Stimulated activated effector memory CD8-positive, alpha-beta T cell treated with anti-CD3 and anti-CD28 coated beads, Interleukin-12 subunit alpha, Interleukin-12 subunit beta, amount 100 ng/mL, for 72 hours (primary cell): ENCODE measurements at regions not wholly inside any gene's neighbourhood (a gene's known extent, or its start where the extent isn't known, plus 50 kb on each side); places are given as distances from the start of the nearest gene placed in this dataset.
"Not testable (repeated sequence)": the region's sequence is repeated elsewhere in the genome, so short reads cannot be mapped to it uniquely, and the experiment has no call there.

Experiments
- ATAC-seq: fragments of 150-1000 bp; cut with Tn5 transposase; 2 replicates; pipeline ENCODE4 v1.10.0; 2021
- DNase-seq, 2 donors: peaks; one replicate each; pipeline ENCODE4 v3.0.0; 2021 to 2022; ENCODE audit warnings: low spot score in 2 of 2
- H3K27ac Mint-ChIP-seq: one replicate; pipeline ENCODE4 v1.8.0; 2022; ENCODE audit warnings: mild to moderate bottlenecking, mixed read lengths
- H3K36me3 Mint-ChIP-seq: one replicate; pipeline ENCODE4 v1.8.0; 2022; ENCODE audit warnings: mild to moderate bottlenecking, mixed read lengths
- H3K4me1 Mint-ChIP-seq: one replicate; pipeline ENCODE4 v1.8.0; 2022; ENCODE audit warnings: mixed read lengths
- H3K4me3 Mint-ChIP-seq: one replicate; pipeline ENCODE4 v1.8.0; 2022; ENCODE audit warnings: mild to moderate bottlenecking, mixed read lengths
- H3K9me3 Mint-ChIP-seq: one replicate; pipeline ENCODE4 v1.8.0; 2022; ENCODE audit warnings: mixed read lengths

GRCh38 chr11:86157797-86158378 is 86.7 kb upstream of the EED start:
- H3K9me3 Mint-ChIP-seq = no peaks in the 10 kb centered on the region
- H3K4me1 Mint-ChIP-seq = peaks cover 28% of the 10 kb centered on the region
- no peaks in the 10 kb centered on the region for H3K36me3 Mint-ChIP-seq
- H3K27ac Mint-ChIP-seq = peak overlapping the region; percentile 63
- no peak overlapping the region for H3K4me3 Mint-ChIP-seq
- DNase-seq = no peak
- no peak for ATAC-seq

- DNase-seq (no peak), ATAC-seq (no peak)
- Mint-ChIP-seq H3K4me1 (peaks cover 31% of the 10 kb centered on the region), H3K36me3 (no peaks in the 10 kb centered on the region), H3K4me3 (no peak overlapping the region), H3K9me3 (no peaks in the 10 kb centered on the region), H3K27ac (no peak overlapping the region)
Observed at GRCh38 chr11:86156397-86156955, 87.6 kb upstream of the PICALM start.

GRCh38 chr11:86155200-86155844 is 86.4 kb upstream of the PICALM start:
- no peaks in the 10 kb centered on the region for H3K9me3 Mint-ChIP-seq

GRCh38 chr11:86153439-86153838 is 84.6 kb upstream of the PICALM start:
- no peak for DNase-seq
- ATAC-seq = no peak
- H3K27ac Mint-ChIP-seq = no peak overlapping the region
- H3K9me3 Mint-ChIP-seq = no peaks in the 10 kb centered on the region
- peaks cover 33% of the 10 kb centered on the region for H3K4me1 Mint-ChIP-seq
- no peaks in the 10 kb centered on the region for H3K36me3 Mint-ChIP-seq
- no peak overlapping the region for H3K4me3 Mint-ChIP-seq

More at GRCh38 chr11:86155200-86155844, 86.4 kb upstream of the PICALM start:
- DNase-seq = no peak
- ATAC-seq = no peak
- H3K27ac Mint-ChIP-seq = no peak overlapping the region
- H3K36me3 Mint-ChIP-seq = no peaks in the 10 kb centered on the region
- H3K4me3 Mint-ChIP-seq = no peak overlapping the region
- H3K4me1 Mint-ChIP-seq = peaks cover 40% of the 10 kb centered on the region

- ATAC-seq (no peak), DNase-seq (no peak)
- H3K4me3 Mint-ChIP-seq = no peak overlapping the region
- H3K36me3 Mint-ChIP-seq = no peaks in the 10 kb centered on the region
- H3K27ac Mint-ChIP-seq = peak overlapping the region; percentile 80
- no peaks in the 10 kb centered on the region for H3K9me3 Mint-ChIP-seq
- peaks cover 29% of the 10 kb centered on the region for H3K4me1 Mint-ChIP-seq
Observed at GRCh38 chr11:86152901-86153300, 84.0 kb upstream of the PICALM start.

GRCh38 chr11:86152006-86152862 is 83.3 kb upstream of the PICALM start:
- H3K4me1 Mint-ChIP-seq = peaks cover 25% of the 10 kb centered on the region
- no peaks in the 10 kb centered on the region for H3K36me3 Mint-ChIP-seq
- no peaks in the 10 kb centered on the region for H3K9me3 Mint-ChIP-seq
- H3K27ac Mint-ChIP-seq = peak overlapping the region; percentile 80
- ATAC-seq (peak; percentile 46), DNase-seq (no peak)
- H3K4me3 Mint-ChIP-seq = peak overlapping the region; percentile 10

- ATAC-seq (peak; percentile 62), DNase-seq (no peak)
- peaks cover 25% of the 10 kb centered on the region for H3K4me1 Mint-ChIP-seq
- H3K27ac Mint-ChIP-seq = peak overlapping the region; percentile 80
- peak overlapping the region; percentile 10 for H3K4me3 Mint-ChIP-seq
- no peaks in the 10 kb centered on the region for H3K9me3 Mint-ChIP-seq
- no peaks in the 10 kb centered on the region for H3K36me3 Mint-ChIP-seq
Observed at GRCh38 chr11:86151174-86152005, 82.5 kb upstream of the PICALM start.

GRCh38 chr11:86150847-86151173 is 81.9 kb upstream of the PICALM start:
- Mint-ChIP-seq H3K36me3 (no peaks in the 10 kb centered on the region), H3K9me3 (no peaks in the 10 kb centered on the region), H3K27ac (peak overlapping the region; percentile 80), H3K4me3 (no peak overlapping the region), H3K4me1 (peaks cover 25% of the 10 kb centered on the region)
- no peak for ATAC-seq
- DNase-seq = no peak

- ATAC-seq = no peak
- no peak for DNase-seq
- no peak overlapping the region for H3K4me3 Mint-ChIP-seq
- no peaks in the 10 kb centered on the region for H3K36me3 Mint-ChIP-seq
- peaks cover 31% of the 10 kb centered on the region for H3K4me1 Mint-ChIP-seq
- no peaks in the 10 kb centered on the region for H3K9me3 Mint-ChIP-seq
- H3K27ac Mint-ChIP-seq = no peak overlapping the region
Observed at GRCh38 chr11:86149792-86150191, 80.9 kb upstream of the PICALM start.

- no peak overlapping the region for H3K4me3 Mint-ChIP-seq
- peaks cover 42% of the 10 kb centered on the region for H3K4me1 Mint-ChIP-seq
- no peak overlapping the region for H3K27ac Mint-ChIP-seq
- ATAC-seq = no peak
- no peaks in the 10 kb centered on the region for H3K36me3 Mint-ChIP-seq
- H3K9me3 Mint-ChIP-seq = no peaks in the 10 kb centered on the region
- DNase-seq = no peak
Observed at GRCh38 chr11:86148345-86148747, 79.5 kb upstream of the PICALM start.

GRCh38 chr11:86147004-86147403 is 78.1 kb upstream of the PICALM start:
- Mint-ChIP-seq H3K4me3 (no peak overlapping the region), H3K4me1 (peaks cover 44% of the 10 kb centered on the region), H3K27ac (no peak overlapping the region)

GRCh38 chr11:86145439-86146156 is 76.7 kb upstream of the PICALM start:
- Mint-ChIP-seq H3K27ac (no peak overlapping the region), H3K4me1 (peaks cover 45% of the 10 kb centered on the region)

More at GRCh38 chr11:86147004-86147403, 78.1 kb upstream of the PICALM start:
- Mint-ChIP-seq H3K9me3 (no peaks in the 10 kb centered on the region), H3K36me3 (no peaks in the 10 kb centered on the region)
- DNase-seq (no peak), ATAC-seq (no peak)

GRCh38 chr11:86144846-86145245 is 76.0 kb upstream of the PICALM start:
- peaks cover 6% of the 10 kb centered on the region for H3K36me3 Mint-ChIP-seq
- peak overlapping the region; percentile 41 for H3K4me3 Mint-ChIP-seq
- H3K9me3 Mint-ChIP-seq = no peaks in the 10 kb centered on the region
- no peak for DNase-seq
- peak; percentile 26 for ATAC-seq
- peak overlapping the region; percentile 89 for H3K27ac Mint-ChIP-seq
- peaks cover 52% of the 10 kb centered on the region for H3K4me1 Mint-ChIP-seq

More at GRCh38 chr11:86145439-86146156, 76.7 kb upstream of the PICALM start:
- DNase-seq = no peak
- ATAC-seq = no peak
- no peaks in the 10 kb centered on the region for H3K9me3 Mint-ChIP-seq
- H3K36me3 Mint-ChIP-seq = no peaks in the 10 kb centered on the region
- no peak overlapping the region for H3K4me3 Mint-ChIP-seq

- not testable (repeated sequence) for ATAC-seq, H3K9me3 Mint-ChIP-seq, H3K36me3 Mint-ChIP-seq, DNase-seq
- peak overlapping the region; percentile 41 for H3K4me3 Mint-ChIP-seq
- H3K4me1 Mint-ChIP-seq = peaks cover 56% of the 10 kb centered on the region
- H3K27ac Mint-ChIP-seq = peak overlapping the region; percentile 89
Observed at GRCh38 chr11:86144087-86144486, 75.2 kb upstream of the PICALM start.
